ENCODE measurements at regions not wholly inside any gene's neighbourhood (a gene's known extent, or its start where the extent isn't known, plus 50 kb on each side); places are given as distances from the start of the nearest gene placed in this dataset.

- TF ChIP-seq, protein P1, sequence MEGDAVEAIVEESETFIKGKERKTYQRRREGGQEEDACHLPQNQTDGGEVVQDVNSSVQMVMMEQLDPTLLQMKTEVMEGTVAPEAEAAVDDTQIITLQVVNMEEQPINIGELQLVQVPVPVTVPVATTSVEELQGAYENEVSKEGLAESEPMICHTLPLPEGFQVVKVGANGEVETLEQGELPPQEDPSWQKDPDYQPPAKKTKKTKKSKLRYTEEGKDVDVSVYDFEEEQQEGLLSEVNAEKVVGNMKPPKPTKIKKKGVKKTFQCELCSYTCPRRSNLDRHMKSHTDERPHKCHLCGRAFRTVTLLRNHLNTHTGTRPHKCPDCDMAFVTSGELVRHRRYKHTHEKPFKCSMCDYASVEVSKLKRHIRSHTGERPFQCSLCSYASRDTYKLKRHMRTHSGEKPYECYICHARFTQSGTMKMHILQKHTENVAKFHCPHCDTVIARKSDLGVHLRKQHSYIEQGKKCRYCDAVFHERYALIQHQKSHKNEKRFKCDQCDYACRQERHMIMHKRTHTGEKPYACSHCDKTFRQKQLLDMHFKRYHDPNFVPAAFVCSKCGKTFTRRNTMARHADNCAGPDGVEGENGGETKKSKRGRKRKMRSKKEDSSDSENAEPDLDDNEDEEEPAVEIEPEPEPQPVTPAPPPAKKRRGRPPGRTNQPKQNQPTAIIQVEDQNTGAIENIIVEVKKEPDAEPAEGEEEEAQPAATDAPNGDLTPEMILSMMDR (IDR thresholded peaks at IDR 0.05), result no peak
- no peak for TF ChIP-seq POLR2A (IDR thresholded peaks at IDR 0.05)
Observed at GRCh38 chr14:83556746-83557453, 1973.0 kb upstream of the FLRT2 start.

Measured in vagina (tissue), 2 donors.